Mesothelial cell of epicardium (in vitro differentiated cells): ENCODE measurements at regions not wholly inside any gene's neighbourhood (a gene's known extent, or its start where the extent isn't known, plus 50 kb on each side); places are given as distances from the start of the nearest gene placed in this dataset.

Experiments used
- DNase-seq, 2 experiments: peaks; one replicate each; pipeline ENCODE4 v3.0.0; 2021; ENCODE audit warnings: low spot score in 2 of 2; ENCODE audit not compliant: unreplicated experiment in 2 of 2
- H3K27ac Mint-ChIP-seq: 2 replicates; pipeline ENCODE4 v1.8.0; 2021; ENCODE audit warnings: mixed read lengths
- H3K27me3 Mint-ChIP-seq: 2 replicates; pipeline ENCODE4 v1.8.0; 2021; ENCODE audit warnings: low read depth, mixed read lengths
- H3K36me3 Mint-ChIP-seq: 2 replicates; pipeline ENCODE4 v1.8.0; 2021; ENCODE audit warnings: mixed read lengths
- H3K4me1 Mint-ChIP-seq: 2 replicates; pipeline ENCODE4 v1.8.0; 2021; ENCODE audit warnings: mixed read lengths
- H3K4me3 Mint-ChIP-seq: 2 replicates; pipeline ENCODE4 v1.8.0; 2021; ENCODE audit warnings: mild to moderate bottlenecking, moderate library complexity, mixed read lengths
- H3K9me3 Mint-ChIP-seq: 2 replicates; pipeline ENCODE4 v1.8.0; 2021; ENCODE audit warnings: mixed read lengths
- CTCF ChIP-seq: fragments of 200-600 bp; sonication (generic); IDR thresholded peaks from one replicate; pipeline ENCODE4 v1.5.0; 2021; ENCODE audit warnings: antibody characterized with exemption; ENCODE audit not compliant: unreplicated experiment

- H3K27me3 Mint-ChIP-seq = peaks cover 20% of the 10 kb centered on the region
- H3K9me3 Mint-ChIP-seq = no peaks in the 10 kb centered on the region
- no peak overlapping the region for H3K27ac Mint-ChIP-seq
- TF ChIP-seq CTCF = no peak
- H3K4me1 Mint-ChIP-seq = no peaks in the 10 kb centered on the region
- DNase-seq = no peak
- no peak overlapping the region for H3K4me3 Mint-ChIP-seq
- H3K36me3 Mint-ChIP-seq = no peaks in the 10 kb centered on the region
Measured at GRCh38 chr1:4055294-4055967, 155.4 kb upstream of the C1orf174 start.

GRCh38 chr1:4056422-4056821 lies 156.3 kb upstream of the C1orf174 start:
- Mint-ChIP-seq H3K36me3 (no peaks in the 10 kb centered on the region), H3K9me3 (no peaks in the 10 kb centered on the region), H3K27me3 (peaks cover 15% of the 10 kb centered on the region), H3K4me1 (no peaks in the 10 kb centered on the region), H3K27ac (no peak overlapping the region), H3K4me3 (no peak overlapping the region)
- TF ChIP-seq CTCF = no peak
- no peak for DNase-seq

- no peak for DNase-seq
- no peaks in the 10 kb centered on the region for H3K9me3 Mint-ChIP-seq
- H3K27me3 Mint-ChIP-seq = peaks cover 15% of the 10 kb centered on the region
- no peak overlapping the region for H3K27ac Mint-ChIP-seq
- H3K4me1 Mint-ChIP-seq = no peaks in the 10 kb centered on the region
- no peak overlapping the region for H3K4me3 Mint-ChIP-seq
- H3K36me3 Mint-ChIP-seq = no peaks in the 10 kb centered on the region
- TF ChIP-seq CTCF = no peak
Measured at GRCh38 chr1:4056989-4057388, 156.9 kb upstream of the C1orf174 start.

- Mint-ChIP-seq H3K9me3 (no peaks in the 10 kb centered on the region), H3K4me1 (no peaks in the 10 kb centered on the region), H3K27me3 (peaks cover 14% of the 10 kb centered on the region), H3K27ac (no peak overlapping the region), H3K4me3 (no peak overlapping the region), H3K36me3 (no peaks in the 10 kb centered on the region)
- no peak for TF ChIP-seq CTCF
- DNase-seq = no peak
Measured at GRCh38 chr1:4057603-4058002, 157.5 kb upstream of the C1orf174 start.

- no peak for TF ChIP-seq CTCF
- H3K4me1 Mint-ChIP-seq = no peaks in the 10 kb centered on the region
- no peak overlapping the region for H3K27ac Mint-ChIP-seq
Measured at GRCh38 chr1:4058122-4058521, 158.1 kb upstream of the C1orf174 start.

GRCh38 chr1:4058706-4059105 lies 158.6 kb upstream of the C1orf174 start:
- H3K9me3 Mint-ChIP-seq = no peaks in the 10 kb centered on the region
- TF ChIP-seq CTCF = no peak
- H3K36me3 Mint-ChIP-seq = no peaks in the 10 kb centered on the region
- peaks cover 7% of the 10 kb centered on the region for H3K27me3 Mint-ChIP-seq
- H3K4me3 Mint-ChIP-seq = no peak overlapping the region
- H3K4me1 Mint-ChIP-seq = no peaks in the 10 kb centered on the region
- H3K27ac Mint-ChIP-seq = no peak overlapping the region
- no peak for DNase-seq

More at GRCh38 chr1:4058122-4058521, 158.1 kb upstream of the C1orf174 start:
- H3K9me3 Mint-ChIP-seq = no peaks in the 10 kb centered on the region
- DNase-seq = no peak
- no peak overlapping the region for H3K4me3 Mint-ChIP-seq
- H3K36me3 Mint-ChIP-seq = no peaks in the 10 kb centered on the region
- H3K27me3 Mint-ChIP-seq = peaks cover 9% of the 10 kb centered on the region
